Transverse colon (tissue), 3 donors: ENCODE measurements at regions not wholly inside any gene's neighbourhood (a gene's known extent, or its start where the extent isn't known, plus 50 kb on each side); places are given as distances from the start of the nearest gene placed in this dataset.

ENCODE experiments used
- CTCF ChIP-seq, 5 experiments: fragments of 200-600 bp in 3 of 5; fragments of 450-650 bp in 2 of 5; sonication (generic) in 3 of 5; IDR thresholded peaks; 1 replicate in 2 of 5; 2 replicates in 3 of 5; pipeline ENCODE4 v1.5.1; 2016 to 2017; ENCODE audit warnings: antibody characterized with exemption in 5 of 5, inconsistent platforms in 3 of 5, mild to moderate bottlenecking in 2 of 5, moderate library complexity in 1 of 5
- EP300 ChIP-seq: sonication (generic); formaldehyde crosslinking; IDR thresholded peaks from one replicate; pipeline ENCODE4 v1.6.1; 2017; ENCODE audit warnings: antibody characterized with exemption, low read depth
- POLR2A ChIP-seq: fragments of 450-650 bp; IDR thresholded peaks from one replicate; pipeline ENCODE4 v1.6.1; 2016; ENCODE audit warnings: antibody characterized with exemption, mild to moderate bottlenecking, moderate library complexity

DNA sequence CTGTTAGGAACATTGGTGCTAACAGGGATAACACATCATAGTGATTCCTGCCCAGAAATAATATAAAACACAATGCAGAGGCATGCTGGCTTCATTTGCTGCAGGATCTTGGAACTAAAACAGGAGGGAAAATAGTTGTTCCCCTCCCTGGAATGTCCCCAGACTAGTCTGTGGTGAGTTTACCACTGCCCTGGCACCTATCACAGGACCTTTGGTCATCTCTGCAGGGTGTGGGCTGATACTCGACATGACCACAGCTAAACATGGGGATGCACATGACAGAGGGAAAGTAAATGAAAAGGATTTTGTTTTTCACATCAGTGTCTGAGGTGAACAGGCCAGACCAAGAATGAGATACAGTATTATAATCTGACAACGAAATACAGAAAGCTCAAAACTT lies 160.2 kb upstream of the DKK2 start:
- no peak for TF ChIP-seq EP300
- no peak for TF ChIP-seq CTCF (IDR thresholded peaks at IDR 0.05)
- TF ChIP-seq POLR2A, result no peak
